HFFc6 (cell line): ENCODE measurements at regions not wholly inside any gene's neighbourhood (a gene's known extent, or its start where the extent isn't known, plus 50 kb on each side); places are given as distances from the start of the nearest gene placed in this dataset.
"Not testable (repeated sequence)": the region's sequence is repeated elsewhere in the genome, so short reads cannot be mapped to it uniquely, and the experiment has no call there.

Experiments used
- DNase-seq: peaks from one replicate; pipeline ENCODE4 v3.0.0-alpha.2; 2018
- H3K27ac Mint-ChIP-seq: 2 replicates; pipeline ENCODE4 v1.8.0; 2020; ENCODE audit warnings: mild to moderate bottlenecking, mixed read lengths
- H3K27me3 Mint-ChIP-seq: 2 replicates; pipeline ENCODE4 v1.8.0; 2021; ENCODE audit warnings: mild to moderate bottlenecking, moderate library complexity, mixed read lengths; ENCODE audit not compliant: insufficient read depth
- H3K36me3 Mint-ChIP-seq: 2 replicates; pipeline ENCODE4 v1.8.0; 2021; ENCODE audit warnings: low read depth, mixed read lengths
- H3K4me1 Mint-ChIP-seq: 2 replicates; pipeline ENCODE4 v1.8.0; 2020; ENCODE audit warnings: low read depth, mixed read lengths
- H3K4me3 Mint-ChIP-seq: 2 replicates; pipeline ENCODE4 v1.8.0; 2020; ENCODE audit warnings: mild to moderate bottlenecking, moderate library complexity, mixed read lengths
- H3K9me3 Mint-ChIP-seq: 2 replicates; pipeline ENCODE4 v1.8.0; 2020; ENCODE audit warnings: mild to moderate bottlenecking, mixed read lengths
- CTCF ChIP-seq: fragments of 200-600 bp; sonication (generic); IDR thresholded peaks from 2 replicates; pipeline ENCODE4 v1.5.0; 2021; ENCODE audit warnings: antibody characterized with exemption, mild to moderate bottlenecking

- no peak overlapping the region for H3K27ac Mint-ChIP-seq
- H3K27me3 Mint-ChIP-seq = peaks cover 1% of the 10 kb centered on the region
- no peaks in the 10 kb centered on the region for H3K4me1 Mint-ChIP-seq
- H3K36me3 Mint-ChIP-seq = no peaks in the 10 kb centered on the region
- H3K4me3 Mint-ChIP-seq = no peak overlapping the region
- DNase-seq = no peak
- no peak for TF ChIP-seq CTCF
- H3K9me3 Mint-ChIP-seq = peaks cover 11% of the 10 kb centered on the region; the same call in 1 of the 2 replicates
These were observed 243.5 kb downstream of the MAT2B start for GRCh38 chr5:163748934-163749333.

- H3K4me3 Mint-ChIP-seq, DNase-seq, H3K4me1 Mint-ChIP-seq, H3K27ac Mint-ChIP-seq, H3K36me3 Mint-ChIP-seq, H3K27me3 Mint-ChIP-seq: not testable (repeated sequence)
- H3K9me3 Mint-ChIP-seq = peaks cover 11% of the 10 kb centered on the region; the same call in 1 of the 2 replicates
These were observed 245.0 kb downstream of the MAT2B start for GRCh38 chr5:163750415-163750814.

- DNase-seq = no peak
- peaks cover 5% of the 10 kb centered on the region; the same call in 1 of the 2 replicates for H3K9me3 Mint-ChIP-seq
- H3K4me3 Mint-ChIP-seq = no peak overlapping the region
- H3K27ac Mint-ChIP-seq = no peak overlapping the region
- no peaks in the 10 kb centered on the region; the same call in 1 of the 2 replicates for H3K36me3 Mint-ChIP-seq
- TF ChIP-seq CTCF = no peak
- H3K27me3 Mint-ChIP-seq = no peaks in the 10 kb centered on the region; the same call in 1 of the 2 replicates
- H3K4me1 Mint-ChIP-seq = peaks cover 14% of the 10 kb centered on the region
These were observed 250.1 kb downstream of the MAT2B start for GRCh38 chr5:163755505-163755904.

GRCh38 chr5:163756170-163756569 lies 250.8 kb downstream of the MAT2B start:
- Mint-ChIP-seq H3K4me1 (peaks cover 19% of the 10 kb centered on the region), H3K9me3 (no peaks in the 10 kb centered on the region), H3K27ac (no peak overlapping the region), H3K4me3 (no peak overlapping the region), H3K27me3 (no peaks in the 10 kb centered on the region; the same call in 1 of the 2 replicates), H3K36me3 (no peaks in the 10 kb centered on the region; the same call in 1 of the 2 replicates)
- DNase-seq = no peak
- TF ChIP-seq CTCF = no peak

GRCh38 chr5:163757344-163757743 lies 251.9 kb downstream of the MAT2B start:
- Mint-ChIP-seq H3K4me1 (peaks cover 19% of the 10 kb centered on the region), H3K27me3 (peaks cover 1% of the 10 kb centered on the region; the same call in 1 of the 2 replicates), H3K9me3 (no peaks in the 10 kb centered on the region), H3K4me3 (no peak overlapping the region), H3K27ac (no peak overlapping the region), H3K36me3 (no peaks in the 10 kb centered on the region; the same call in 1 of the 2 replicates)
- no peak for DNase-seq
- no peak for TF ChIP-seq CTCF

GRCh38 chr5:163758283-163758711 lies 252.9 kb downstream of the MAT2B start:
- Mint-ChIP-seq H3K27me3 (peaks cover 4% of the 10 kb centered on the region; the same call in 1 of the 2 replicates), H3K9me3 (no peaks in the 10 kb centered on the region), H3K27ac (no peak overlapping the region), H3K36me3 (no peaks in the 10 kb centered on the region; the same call in 1 of the 2 replicates), H3K4me3 (no peak overlapping the region), H3K4me1 (peaks cover 19% of the 10 kb centered on the region)
- no peak for DNase-seq
- no peak for TF ChIP-seq CTCF
